ENCODE measurements at regions not wholly inside any gene's neighbourhood (a gene's known extent, or its start where the extent isn't known, plus 50 kb on each side); places are given as distances from the start of the nearest gene placed in this dataset.

GRCh38 chr7:88396295-88396947, 89.7 kb upstream of the STEAP4 start:
- peak in 1 of 14 experiments; percentile 4 for DNase-seq

GRCh38 chr7:88395715-88396114, 89.0 kb upstream of the STEAP4 start:
- no peaks in the 10 kb centered on the region for H3K27me3 Mint-ChIP-seq
- H3K4me3 Mint-ChIP-seq = no peak overlapping the region
- Histone ChIP-seq H3K36me3 (ENCODE audit: insufficient read depth, low read length) (no peaks in the 10 kb centered on the region), H3K27me3 (ENCODE audit: control insufficient read depth in 1 of 2, insufficient read depth in 2 of 2, low read length in 2 of 2) (no peaks in the 10 kb centered on the region), H3K4me3 (ENCODE audit: low read length) (no peak overlapping the region), H3K4me1 (ENCODE audit: insufficient read depth, low read length) (no peaks in the 10 kb centered on the region), H3K9me3 (ENCODE audit: control insufficient read depth in 1 of 2, insufficient read depth in 1 of 2, low read length in 2 of 2) (no peaks in the 10 kb centered on the region), H3K27ac (ENCODE audit: low read depth in 1 of 2, low read length in 2 of 2) (no peak overlapping the region)
- no peak overlapping the region for H3K27ac Mint-ChIP-seq
- CTCF ChIA-PET = no interaction called here
- DNase-seq (peak in 2 of 14 experiments; percentile 29 to 43), ATAC-seq (ENCODE audit: poor library complexity) (no peak)
- intact Hi-C loops (cut with DNase I, micrococcal nuclease) = no loop called here
- POLR2A ChIA-PET = no interaction called here
- H3K9me3 Mint-ChIP-seq = no peaks in the 10 kb centered on the region
- no peak for TF ChIP-seq CTCF (IDR thresholded peaks at IDR 0.05)
- no peaks in the 10 kb centered on the region for H3K36me3 Mint-ChIP-seq (ENCODE audit: low read depth)
- no peaks in the 10 kb centered on the region for H3K4me1 Mint-ChIP-seq (ENCODE audit: low read depth)

More at GRCh38 chr7:88396295-88396947, 89.7 kb upstream of the STEAP4 start:
- H3K9me3 ChIP-seq (ENCODE audit: control insufficient read depth in 1 of 2, insufficient read depth in 1 of 2, low read length in 2 of 2) = no peaks in the 10 kb centered on the region
- Mint-ChIP-seq H3K9me3 (no peaks in the 10 kb centered on the region), H3K27me3 (no peaks in the 10 kb centered on the region), H3K4me3 (no peak overlapping the region), H3K27ac (no peak overlapping the region), H3K36me3 (ENCODE audit: low read depth) (no peaks in the 10 kb centered on the region), H3K4me1 (ENCODE audit: low read depth) (no peaks in the 10 kb centered on the region)
- CTCF ChIA-PET = no interaction called here
- no peak overlapping the region for H3K4me3 ChIP-seq (ENCODE audit: low read length)
- ATAC-seq (ENCODE audit: poor library complexity) = no peak
- TF ChIP-seq CTCF (IDR thresholded peaks at IDR 0.05) = no peak
- intact Hi-C loops (cut with DNase I, micrococcal nuclease) = no loop called here
- no peaks in the 10 kb centered on the region for H3K27me3 ChIP-seq (ENCODE audit: control insufficient read depth in 1 of 2, insufficient read depth in 2 of 2, low read length in 2 of 2)
- POLR2A ChIA-PET = no interaction called here
- no peaks in the 10 kb centered on the region for H3K36me3 ChIP-seq (ENCODE audit: insufficient read depth, low read length)
- no peaks in the 10 kb centered on the region for H3K4me1 ChIP-seq (ENCODE audit: insufficient read depth, low read length)
- H3K27ac ChIP-seq (ENCODE audit: low read depth in 1 of 2, low read length in 2 of 2) = no peak overlapping the region

GRCh38 chr7:88391247-88391646, 84.6 kb upstream of the STEAP4 start:
- no peaks in the 10 kb centered on the region for H3K4me1 ChIP-seq (ENCODE audit: insufficient read depth, low read length)
- CTCF ChIA-PET = no interaction called here
- no peak for TF ChIP-seq CTCF (IDR thresholded peaks at IDR 0.05)
- no peaks in the 10 kb centered on the region for H3K27me3 ChIP-seq (ENCODE audit: control insufficient read depth in 1 of 2, insufficient read depth in 2 of 2, low read length in 2 of 2)
- ATAC-seq (ENCODE audit: poor library complexity) (no peak), DNase-seq (no peak)
- POLR2A ChIA-PET = no interaction called here
- H3K27me3 Mint-ChIP-seq = no peaks in the 10 kb centered on the region
- intact Hi-C loops (cut with DNase I, micrococcal nuclease) = no loop called here
- no peak overlapping the region for H3K4me3 ChIP-seq (ENCODE audit: low read length)
- no peak overlapping the region for H3K4me3 Mint-ChIP-seq
- no peak overlapping the region for H3K27ac ChIP-seq (ENCODE audit: low read depth in 1 of 2, low read length in 2 of 2)
- no peaks in the 10 kb centered on the region for H3K36me3 Mint-ChIP-seq (ENCODE audit: low read depth)
- no peak overlapping the region for H3K27ac Mint-ChIP-seq
- H3K9me3 Mint-ChIP-seq = no peaks in the 10 kb centered on the region
- H3K36me3 ChIP-seq (ENCODE audit: insufficient read depth, low read length) = no peaks in the 10 kb centered on the region
- H3K9me3 ChIP-seq (ENCODE audit: control insufficient read depth in 1 of 2, insufficient read depth in 1 of 2, low read length in 2 of 2) = no peaks in the 10 kb centered on the region
- H3K4me1 Mint-ChIP-seq (ENCODE audit: low read depth) = peaks cover 4% of the 10 kb centered on the region
